Endothelial cell of umbilical vein (primary cell): ENCODE measurements at regions not wholly inside any gene's neighbourhood (a gene's known extent, or its start where the extent isn't known, plus 50 kb on each side); places are given as distances from the start of the nearest gene placed in this dataset.

Source experiments
- BruUV-seq: library from RNA; stranded (reverse); fragments of 400-500 nt; replicated peaks from 2 replicates; lab custom pipeline; 2021; lab: Mats Ljungman, UMichigan
- CTCF ChIA-PET: fragments of 300-600, 350-600 bp; sonication (Branson Sonifier 250); formaldehyde crosslinking; loops from one replicate; lab custom pipeline; 2021; ENCODE audit warnings: antibody characterized with exemption, inconsistent platforms; lab: Charles Lee
- POLR2A ChIA-PET: fragments of 300-600, 350-600 bp; sonication (Branson Sonifier 250); formaldehyde crosslinking; loops from one replicate; lab custom pipeline; 2021; ENCODE audit warnings: antibody characterized with exemption, inconsistent platforms; lab: Charles Lee
- DNase-seq: peaks from one replicate; pipeline ENCODE4 v3.0.0-alpha.2; 2011; ENCODE audit warnings: low read depth, low spot score
- FAIRE-seq: peaks from 2 replicates; lab custom pipeline; 2011; peaks lifted over from hg19 to GRCh38; lab: Jason Lieb, UNC
- H2AFZ ChIP-seq: 2 replicates; pipeline ENCODE4 v1.6.0; 2012; ENCODE audit warnings: low read depth, low read length, control low read depth, inconsistent platforms
- H3K27ac ChIP-seq: 2 replicates; pipeline ENCODE4 v1.5.1; 2011; ENCODE audit warnings: low read depth, mild to moderate bottlenecking, control low read depth, low read length, moderate library complexity; ENCODE audit not compliant: insufficient read depth
- H3K27me3 ChIP-seq, 2 experiments: 2 replicates each; pipeline versions ENCODE4 v1.6.0 to v1.6.1; 2011; ENCODE audit warnings: low read length in 2 of 2, mixed read lengths in 1 of 2; ENCODE audit not compliant: control insufficient read depth in 2 of 2, insufficient read depth in 2 of 2
- H3K36me3 ChIP-seq, 2 experiments: 2 replicates in 1 of 2; 3 replicates in 1 of 2; pipeline ENCODE4 v1.5.1; 2011; ENCODE audit warnings: low read length in 2 of 2, mild to moderate bottlenecking in 1 of 2, moderate library complexity in 1 of 2; ENCODE audit not compliant: control insufficient read depth in 2 of 2, insufficient read depth in 2 of 2; ENCODE audit errors: extremely low read depth in 1 of 2
- H3K4me1 ChIP-seq: 3 replicates; pipeline ENCODE4 v1.5.1; 2011; ENCODE audit warnings: mild to moderate bottlenecking, low read length; ENCODE audit not compliant: control insufficient read depth, insufficient read depth; ENCODE audit errors: extremely low read depth
- H3K4me2 ChIP-seq: 2 replicates; pipeline ENCODE4 v1.6.1; 2011; ENCODE audit warnings: low read length, control low read depth, mixed read lengths; ENCODE audit not compliant: insufficient read depth
- H3K4me3 ChIP-seq, 3 experiments: fragments of 200-600 bp in 1 of 3; sonication (generic), shearing (Covaris generic) in 1 of 3; replicated peaks in 1 of 3; 2 replicates each; pipeline ENCODE4 v1.5.1; 2011 to 2016; ENCODE audit warnings: control low read depth in 3 of 3, low read length in 3 of 3, mild to moderate bottlenecking in 2 of 3, inconsistent platforms in 1 of 3, low read depth in 1 of 3, moderate library complexity in 1 of 3; ENCODE audit not compliant: insufficient read depth in 1 of 3
- H3K79me2 ChIP-seq: 2 replicates; pipeline ENCODE4 v1.6.0; 2012; ENCODE audit warnings: low read length, inconsistent platforms; ENCODE audit not compliant: control insufficient read depth, insufficient read depth
- H3K9ac ChIP-seq: replicated peaks from 2 replicates; pipeline ENCODE3; 2011; ENCODE audit warnings: low read length, control low read depth; ENCODE audit not compliant: insufficient read depth; ENCODE audit errors: extremely low read depth
- H3K9me1 ChIP-seq: replicated peaks from 3 replicates; pipeline ENCODE4 v1.6.0; 2011; ENCODE audit warnings: mild to moderate bottlenecking, low read length; ENCODE audit not compliant: control insufficient read depth, insufficient read depth; ENCODE audit errors: extremely low read depth
- H3K9me3 ChIP-seq: replicated peaks from 2 replicates; pipeline ENCODE4 v1.5.1; 2012; ENCODE audit warnings: low read length, inconsistent platforms; ENCODE audit not compliant: control insufficient read depth, insufficient read depth
- H4K20me1 ChIP-seq: replicated peaks from 2 replicates; pipeline ENCODE3; 2011; ENCODE audit warnings: mild to moderate bottlenecking, low read length; ENCODE audit not compliant: control insufficient read depth, insufficient read depth; ENCODE audit errors: extremely low read depth
- CTCF ChIP-seq, 2 donors: IDR thresholded peaks; 1 replicate in 1 of 2; 2 replicates in 1 of 2; pipeline ENCODE4 v1.5.1; 2011; ENCODE audit warnings: low read length in 2 of 2, mild to moderate bottlenecking in 2 of 2, moderate library complexity in 2 of 2, control low read depth in 1 of 2, inconsistent platforms in 1 of 2, low read depth in 1 of 2; ENCODE audit not compliant: insufficient read depth in 1 of 2; ENCODE audit errors: extremely low read depth in 1 of 2
- EZH2 ChIP-seq: IDR thresholded peaks from 2 replicates; pipeline ENCODE4 v1.6.1; 2012; ENCODE audit warnings: borderline replicate concordance, low read depth, mild to moderate bottlenecking, moderate library complexity, low read length, inconsistent platforms; ENCODE audit not compliant: severe bottlenecking
- FOS ChIP-seq: IDR thresholded peaks from 2 replicates; pipeline ENCODE4 v1.6.1; 2011; ENCODE audit warnings: mild to moderate bottlenecking, low read length, moderate library complexity, borderline replicate concordance; ENCODE audit not compliant: insufficient read depth
- GATA2 ChIP-seq: IDR thresholded peaks from 2 replicates; pipeline ENCODE4 v1.7.0; 2011; ENCODE audit warnings: low read depth, mild to moderate bottlenecking, moderate library complexity, mixed read lengths, low read length; ENCODE audit not compliant: insufficient read length, insufficient read depth
- JUN ChIP-seq: IDR thresholded peaks from 2 replicates; pipeline ENCODE4 v1.6.1; 2011; ENCODE audit warnings: borderline replicate concordance, low read depth; ENCODE audit not compliant: insufficient read length, insufficient read depth
- MAX ChIP-seq: IDR thresholded peaks from 2 replicates; pipeline ENCODE4 v1.6.1; 2011; ENCODE audit not compliant: insufficient read depth, insufficient read length
- MYC ChIP-seq: IDR thresholded peaks from one replicate; pipeline ENCODE4 v1.6.1; 2011; ENCODE audit warnings: mild to moderate bottlenecking, low read depth, low read length
- POLR2A ChIP-seq: IDR thresholded peaks from 2 replicates; pipeline ENCODE4 v1.6.1; 2012; ENCODE audit warnings: low read depth, mild to moderate bottlenecking, control low read depth, low read length
- POLR2AphosphoS5 ChIP-seq: IDR thresholded peaks from 2 replicates; pipeline ENCODE4 v1.6.1; 2012; ENCODE audit warnings: low read depth, mild to moderate bottlenecking, control low read depth, low read length, moderate library complexity; ENCODE audit not compliant: insufficient read depth
- dilution Hi-C: fragments of 300-500 bp; cut with MboI; formaldehyde crosslinking; loops from one replicate; pipeline ENCODE4 v1.15.0; 2019; ENCODE audit warnings: low sequenced_read_pairs; ENCODE audit not compliant: extremely low pct_ligation_motif_present
- intact Hi-C: fragments of 100-400 bp; cut with micrococcal nuclease; formaldehyde crosslinking; loops from one replicate; pipeline ENCODE4 v1.10.0; 2022

- dilution Hi-C loops, result no loop called here
- H3K9me3 ChIP-seq, result no peaks in the 10 kb centered on the region
- intact Hi-C loops, result no loop called here
- H3K4me3 ChIP-seq, result no peak overlapping the region
- H3K79me2 ChIP-seq, result no peaks in the 10 kb centered on the region
- H3K36me3 ChIP-seq, result no peaks in the 10 kb centered on the region
- BruUV-seq, result no TSS peak
- POLR2A ChIA-PET, result interaction anchor here (0.7 kb wide), 1 partner anchor 84 kb away, joined by 4 read pairs; no protein-coding TSS in a partner anchor
- H3K9me1 ChIP-seq, result no peaks in the 10 kb centered on the region
- H3K4me1 ChIP-seq, result no peaks in the 10 kb centered on the region
- CTCF ChIA-PET, result no interaction called here
- TF ChIP-seq EZH2 (no peak), POLR2AphosphoS5 (no peak), FOS (no peak)
- H3K9ac ChIP-seq, result no peak overlapping the region
- H3K27ac ChIP-seq, result no peak overlapping the region
- no peak for DNase-seq
- H3K27me3 ChIP-seq, result no peaks in the 10 kb centered on the region
- FAIRE-seq, result no peak
- H3K4me2 ChIP-seq, result no peak overlapping the region
- no peaks in the 10 kb centered on the region for H4K20me1 ChIP-seq
- no peak overlapping the region for H2AFZ ChIP-seq
Measured at GRCh38 chr5:12885018-12885417, 980.8 kb upstream of the CTNND2 start.

- Histone ChIP-seq H3K4me2 (no peak overlapping the region), H3K27ac (no peak overlapping the region), H4K20me1 (no peaks in the 10 kb centered on the region), H3K4me1 (no peaks in the 10 kb centered on the region), H2AFZ (no peak overlapping the region), H3K9me3 (no peaks in the 10 kb centered on the region), H3K9me1 (no peaks in the 10 kb centered on the region), H3K9ac (no peak overlapping the region), H3K36me3 (no peaks in the 10 kb centered on the region), H3K79me2 (no peaks in the 10 kb centered on the region), H3K27me3 (no peaks in the 10 kb centered on the region), H3K4me3 (no peak overlapping the region)
- ChIA-PET CTCF (no interaction called here), POLR2A (no interaction called here)
- dilution Hi-C loops (no loop called here), intact Hi-C loops (no loop called here)
- TF ChIP-seq POLR2AphosphoS5 (no peak), JUN (no peak), MAX (no peak), MYC (no peak), EZH2 (no peak), POLR2A (no peak), FOS (no peak), CTCF (IDR thresholded peaks at IDR 0.05; ENCODE audit: extremely low read depth in 1 of 2, insufficient read depth in 1 of 2, low read depth in 1 of 2, low read length in 2 of 2) (no peak), GATA2 (no peak)
- FAIRE-seq (no peak), DNase-seq (no peak)
- no TSS peak for BruUV-seq
Measured at GRCh38 chr5:12883395-12883794, 979.1 kb upstream of the CTNND2 start.
